Activated CD8-positive, alpha-beta memory T cell treated with anti-CD3 and anti-CD28 coated beads, Interleukin-2, amount 10 ng/mL, durations not matched to agents 7 days and 5 days (primary cell): ENCODE measurements at regions not wholly inside any gene's neighbourhood (a gene's known extent, or its start where the extent isn't known, plus 50 kb on each side); places are given as distances from the start of the nearest gene placed in this dataset.

Experiments used
- ATAC-seq: fragments of 150-1000 bp; cut with Tn5 transposase; one replicate; pipeline ENCODE4 v1.10.0; 2021; ENCODE audit warnings: moderate library complexity
- CTCF ChIA-PET: fragments of 350-600 bp; sonication (Branson Sonifier 250); formaldehyde crosslinking; loops from one replicate; lab custom pipeline; 2021; ENCODE audit warnings: antibody characterized with exemption; lab: Charles Lee
- DNase-seq: peaks from one replicate; pipeline ENCODE4 v3.0.0-alpha.2; 2020
- H3K27ac Mint-ChIP-seq: one replicate; pipeline ENCODE4 v1.8.0; 2021; ENCODE audit warnings: mild to moderate bottlenecking, mixed read lengths
- H3K27me3 Mint-ChIP-seq: one replicate; pipeline ENCODE4 v1.8.0; 2021; ENCODE audit warnings: mixed read lengths
- H3K36me3 Mint-ChIP-seq: one replicate; pipeline ENCODE4 v1.8.0; 2021; ENCODE audit warnings: mild to moderate bottlenecking, mixed read lengths
- H3K4me1 Mint-ChIP-seq: one replicate; pipeline ENCODE4 v1.8.0; 2021; ENCODE audit warnings: mixed read lengths
- H3K4me3 Mint-ChIP-seq: one replicate; pipeline ENCODE4 v1.8.0; 2021; ENCODE audit warnings: mild to moderate bottlenecking, moderate library complexity, mixed read lengths
- H3K9me3 Mint-ChIP-seq: one replicate; pipeline ENCODE4 v1.8.0; 2022; ENCODE audit warnings: low read depth, mixed read lengths

- Mint-ChIP-seq H3K9me3 (no peaks in the 10 kb centered on the region), H3K4me3 (no peak overlapping the region), H3K4me1 (peaks cover 34% of the 10 kb centered on the region), H3K27ac (peak overlapping the region; percentile 85), H3K36me3 (no peaks in the 10 kb centered on the region), H3K27me3 (no peaks in the 10 kb centered on the region)
- ATAC-seq (no peak), DNase-seq (no peak)
- CTCF ChIA-PET, result interaction anchor here (0.8 to 5.2 kb wide), 4 partner anchors 10 to 30 kb away, joined by 3 to 28 read pairs (median 18); no protein-coding TSS in a partner anchor
These were observed 52.5 kb upstream of the ID3 start for GRCh38 chr1:23611601-23612327.

- no peak overlapping the region for H3K4me3 Mint-ChIP-seq
- no peaks in the 10 kb centered on the region for H3K9me3 Mint-ChIP-seq
- peaks cover 34% of the 10 kb centered on the region for H3K4me1 Mint-ChIP-seq
- DNase-seq (no peak), ATAC-seq (no peak)
- no peaks in the 10 kb centered on the region for H3K27me3 Mint-ChIP-seq
- no peaks in the 10 kb centered on the region for H3K36me3 Mint-ChIP-seq
- H3K27ac Mint-ChIP-seq, result no peak overlapping the region
- CTCF ChIA-PET, result interaction anchor here (1.0 to 5.2 kb wide), 2 partner anchors 12 to 24 kb away, joined by 3 to 28 read pairs; no protein-coding TSS in a partner anchor
These were observed 51.4 kb upstream of the ID3 start for GRCh38 chr1:23610677-23611076.

- no peaks in the 10 kb centered on the region for H3K36me3 Mint-ChIP-seq
- H3K27me3 Mint-ChIP-seq, result no peaks in the 10 kb centered on the region
- H3K4me1 Mint-ChIP-seq, result peaks cover 34% of the 10 kb centered on the region
- CTCF ChIA-PET, result interaction anchor here (1.0 to 5.2 kb wide), 3 partner anchors 11 to 24 kb away, joined by 3 to 28 read pairs (median 4); no protein-coding TSS in a partner anchor
- no peak overlapping the region for H3K4me3 Mint-ChIP-seq
- H3K27ac Mint-ChIP-seq, result no peak overlapping the region
- no peaks in the 10 kb centered on the region for H3K9me3 Mint-ChIP-seq
- ATAC-seq (no peak), DNase-seq (no peak)
These were observed 50.7 kb upstream of the ID3 start for GRCh38 chr1:23609971-23610370.
